D721Med (cell line): ENCODE measurements at regions not wholly inside any gene's neighbourhood (a gene's known extent, or its start where the extent isn't known, plus 50 kb on each side); places are given as distances from the start of the nearest gene placed in this dataset.

Experiments used
- DNase-seq: peaks from one replicate; pipeline ENCODE4 v3.0.0; 2011; ENCODE audit warnings: low spot score; ENCODE audit not compliant: insufficient read length
- FAIRE-seq: peaks from 2 replicates; lab custom pipeline; 2011; peaks lifted over from hg19 to GRCh38; lab: Jason Lieb, UNC
- CTCF ChIP-seq: IDR thresholded peaks from 2 replicates; pipeline ENCODE4 v1.5.1; 2012; ENCODE audit warnings: mild to moderate bottlenecking, control low read depth; ENCODE audit not compliant: insufficient read depth; ENCODE audit errors: missing control alignments

GRCh38 chr1:212549503-212550017 is 59.0 kb upstream of the ATF3 start:
- DNase-seq (no peak), FAIRE-seq (no peak)
- no peak for TF ChIP-seq CTCF

- no peak for FAIRE-seq
- no peak for TF ChIP-seq CTCF
- DNase-seq, result no peak
These were observed 56.6 kb upstream of the ATF3 start for GRCh38 chr1:212551929-212552328.

GRCh38 chr1:212553676-212554075 is 54.9 kb upstream of the ATF3 start:
- TF ChIP-seq CTCF, result no peak
- DNase-seq, result no peak
- no peak for FAIRE-seq

GRCh38 chr1:212554401-212554800 is 54.2 kb upstream of the ATF3 start:
- TF ChIP-seq CTCF, result no peak
- FAIRE-seq (no peak), DNase-seq (no peak)

- TF ChIP-seq CTCF, result no peak
- peak; percentile 67 for FAIRE-seq
- no peak for DNase-seq
These were observed 53.1 kb upstream of the ATF3 start for GRCh38 chr1:212555426-212555825.

- DNase-seq (no peak), FAIRE-seq (peak; percentile 66)
- TF ChIP-seq CTCF, result no peak
These were observed 51.6 kb upstream of the ATF3 start for GRCh38 chr1:212556822-212557549.
